PC-9 (cell line): ENCODE measurements at regions not wholly inside any gene's neighbourhood (a gene's known extent, or its start where the extent isn't known, plus 50 kb on each side); places are given as distances from the start of the nearest gene placed in this dataset.

ENCODE experiments used
- BruUV-seq: library from RNA; stranded (reverse); fragments of 400-500 nt; replicated peaks from 2 replicates; lab custom pipeline; 2021; lab: Mats Ljungman, UMichigan
- CTCF ChIA-PET: fragments of 300-600 bp; sonication (Branson Sonifier 250); formaldehyde crosslinking; loops from one replicate; lab custom pipeline; 2022; ENCODE audit warnings: antibody characterized with exemption; lab: Charles Lee
- POLR2A ChIA-PET: fragments of 300-600 bp; sonication (Branson Sonifier 250); formaldehyde crosslinking; loops from one replicate; lab custom pipeline; 2022; ENCODE audit warnings: antibody characterized with exemption; ENCODE audit not compliant: unreplicated experiment; lab: Charles Lee
- DNase-seq, 2 experiments: peaks; one replicate each; pipeline versions ENCODE4 v3.0.0 to v3.0.0-alpha.2; 2015 to 2022; ENCODE audit warnings: mixed read lengths in 1 of 2
- H2AFZ ChIP-seq: fragments of 200-600 bp; sonication (generic); 2 replicates; pipeline ENCODE4 v1.8.1; 2017; ENCODE audit warnings: antibody characterized with exemption
- H3F3A ChIP-seq: fragments of 200-600 bp; sonication (generic); 2 replicates; pipeline ENCODE4 v1.8.1; 2017; ENCODE audit warnings: antibody characterized with exemption, mild to moderate bottlenecking, low read depth; ENCODE audit not compliant: insufficient read depth
- H3K27ac ChIP-seq: fragments of 200-600 bp; sonication (generic); 2 replicates; pipeline ENCODE4 v1.6.1; 2016; ENCODE audit warnings: mixed run types
- H3K27me3 ChIP-seq: fragments of 200-600 bp; sonication (generic); 2 replicates; pipeline ENCODE4 v1.6.1; 2016; ENCODE audit warnings: low read depth, mixed run types; ENCODE audit not compliant: insufficient read depth
- H3K36me3 ChIP-seq: fragments of 200-600 bp; sonication (generic); 2 replicates; pipeline ENCODE4 v1.6.1; 2016; ENCODE audit warnings: low read depth, mixed run types
- H3K4me1 ChIP-seq: fragments of 200-600 bp; sonication (generic); replicated peaks from 2 replicates; pipeline ENCODE4 v1.6.1; 2016; ENCODE audit warnings: mixed run types; ENCODE audit not compliant: insufficient read depth
- H3K4me2 ChIP-seq: fragments of 200-600 bp; sonication (generic); 2 replicates; pipeline ENCODE4 v1.6.1; 2017; ENCODE audit warnings: mixed run types
- H3K4me3 ChIP-seq: fragments of 200-600 bp; sonication (generic); 2 replicates; pipeline ENCODE4 v1.6.1; 2016; ENCODE audit warnings: mixed run types
- H3K79me2 ChIP-seq: fragments of 200-600 bp; sonication (generic); 2 replicates; pipeline ENCODE4 v1.6.1; 2017; ENCODE audit warnings: low read depth, mixed run types
- H3K9me2 ChIP-seq: fragments of 200-600 bp; sonication (generic); 2 replicates; pipeline ENCODE4 v1.8.1; 2017; ENCODE audit warnings: mild to moderate bottlenecking; ENCODE audit not compliant: insufficient read depth
- H3K9me3 ChIP-seq: fragments of 200-600 bp; sonication (generic); 2 replicates; pipeline ENCODE4 v1.8.1; 2016; ENCODE audit warnings: low read depth; ENCODE audit not compliant: insufficient read depth
- H4K20me1 ChIP-seq: fragments of 200-600 bp; sonication (generic); 2 replicates; pipeline ENCODE4 v1.8.1; 2017; ENCODE audit not compliant: insufficient read depth
- CTCF ChIP-seq: fragments of 200-600 bp; sonication (generic); conservative IDR thresholded peaks from 2 replicates; pipeline ENCODE4 v1.6.1; 2017; ENCODE audit warnings: mixed run types, antibody characterized with exemption, mild to moderate bottlenecking, moderate library complexity
- EZH2 ChIP-seq: fragments of 200-600 bp; sonication (generic); IDR thresholded peaks from 2 replicates; pipeline ENCODE4 v1.8.0; 2017; ENCODE audit warnings: antibody characterized with exemption, low read depth
- intact Hi-C: fragments of 100-400 bp; cut with micrococcal nuclease; formaldehyde crosslinking; loops from one replicate; pipeline ENCODE4 v1.10.0; 2022; ENCODE audit not compliant: unreplicated experiment

- no peaks in the 10 kb centered on the region for H3K27me3 ChIP-seq
- TF ChIP-seq CTCF, result no peak
- TF ChIP-seq EZH2, result no peak
- no peak overlapping the region for H2AFZ ChIP-seq
- CTCF ChIA-PET, result no interaction called here
- H3K4me2 ChIP-seq, result no peak overlapping the region
- intact Hi-C loops, result no loop called here
- H3K4me1 ChIP-seq, result no peaks in the 10 kb centered on the region
- no peaks in the 10 kb centered on the region for H3F3A ChIP-seq
- H3K9me2 ChIP-seq, result no peaks in the 10 kb centered on the region
- H3K9me3 ChIP-seq, result no peaks in the 10 kb centered on the region
- H3K36me3 ChIP-seq, result no peaks in the 10 kb centered on the region
- H3K4me3 ChIP-seq, result no peak overlapping the region
- H4K20me1 ChIP-seq, result no peaks in the 10 kb centered on the region
- POLR2A ChIA-PET, result no interaction called here
- no peak for DNase-seq
- BruUV-seq, result no TSS peak
- H3K27ac ChIP-seq, result no peak overlapping the region
- no peaks in the 10 kb centered on the region for H3K79me2 ChIP-seq
Measured at GRCh38 chr2:49286726-49287125, 132.4 kb upstream of the FSHR start.

- H4K20me1 ChIP-seq, result no peaks in the 10 kb centered on the region
- no peak for DNase-seq
- POLR2A ChIA-PET, result no interaction called here
- no peak overlapping the region for H3K27ac ChIP-seq
- intact Hi-C loops, result no loop called here
- no peak overlapping the region for H2AFZ ChIP-seq
- CTCF ChIA-PET, result no interaction called here
- H3K79me2 ChIP-seq, result no peaks in the 10 kb centered on the region
- no peak overlapping the region for H3K4me2 ChIP-seq
- no TSS peak for BruUV-seq
- H3K4me3 ChIP-seq, result no peak overlapping the region
- H3K36me3 ChIP-seq, result no peaks in the 10 kb centered on the region
- no peaks in the 10 kb centered on the region for H3F3A ChIP-seq
- H3K27me3 ChIP-seq, result no peaks in the 10 kb centered on the region
- no peaks in the 10 kb centered on the region for H3K9me3 ChIP-seq
- H3K4me1 ChIP-seq, result no peaks in the 10 kb centered on the region
- TF ChIP-seq EZH2 (no peak), CTCF (no peak)
- H3K9me2 ChIP-seq, result no peaks in the 10 kb centered on the region
Measured at GRCh38 chr2:49286045-49286444, 131.7 kb upstream of the FSHR start.

GRCh38 chr2:49278561-49278960, 124.2 kb upstream of the FSHR start:
- H3K4me1 ChIP-seq, result no peaks in the 10 kb centered on the region
- CTCF ChIA-PET, result no interaction called here
- H3K4me2 ChIP-seq, result no peak overlapping the region
- no TSS peak for BruUV-seq
- H3K4me3 ChIP-seq, result no peak overlapping the region
- no peaks in the 10 kb centered on the region for H3K9me3 ChIP-seq
- H3F3A ChIP-seq, result no peaks in the 10 kb centered on the region
- no peak overlapping the region for H3K27ac ChIP-seq
- TF ChIP-seq CTCF (no peak), EZH2 (no peak)
- no peak for DNase-seq
- POLR2A ChIA-PET, result no interaction called here
- H2AFZ ChIP-seq, result no peak overlapping the region
- no peaks in the 10 kb centered on the region for H4K20me1 ChIP-seq
- no peaks in the 10 kb centered on the region for H3K36me3 ChIP-seq
- no peaks in the 10 kb centered on the region for H3K27me3 ChIP-seq
- intact Hi-C loops, result no loop called here
- H3K9me2 ChIP-seq, result no peaks in the 10 kb centered on the region
- H3K79me2 ChIP-seq, result no peaks in the 10 kb centered on the region
